GM13976 (cell line): ENCODE measurements at regions not wholly inside any gene's neighbourhood (a gene's known extent, or its start where the extent isn't known, plus 50 kb on each side); places are given as distances from the start of the nearest gene placed in this dataset.

Experiments used
- DNase-seq: peaks from one replicate; pipeline ENCODE4 v3.0.0; 2012; ENCODE audit warnings: low spot score
- CTCF ChIP-seq: IDR thresholded peaks from 2 replicates; pipeline ENCODE4 v1.5.1; 2012; ENCODE audit warnings: borderline replicate concordance, mild to moderate bottlenecking; ENCODE audit not compliant: insufficient read depth; ENCODE audit errors: extremely low read depth, missing control alignments, control extremely low read depth
- in situ Hi-C: fragments of 300-500 bp; cut with MboI; formaldehyde crosslinking; loops from one replicate; pipeline ENCODE4 v1.12.0; 2022; ENCODE audit warnings: low sequenced_read_pairs, mixed read lengths, inconsistent platforms; ENCODE audit not compliant: unreplicated experiment

GRCh38 chr3:154720921-154721320 is 290.9 kb upstream of the GPR149 start:
- DNase-seq: no peak
- in situ Hi-C loops: no loop called here
- no peak for TF ChIP-seq CTCF

GRCh38 chr3:154718053-154718452 is 288.1 kb upstream of the GPR149 start:
- no peak for DNase-seq
- no peak for TF ChIP-seq CTCF
- in situ Hi-C loops: no loop called here

- DNase-seq: no peak
Measured at GRCh38 chr3:154716170-154716569, 286.2 kb upstream of the GPR149 start.

GRCh38 chr3:154708554-154708953 is 278.6 kb upstream of the GPR149 start:
- in situ Hi-C loops: no loop called here
- no peak for DNase-seq
- TF ChIP-seq CTCF: no peak

More at GRCh38 chr3:154716170-154716569, 286.2 kb upstream of the GPR149 start:
- TF ChIP-seq CTCF: no peak
- in situ Hi-C loops: no loop called here

- in situ Hi-C loops: no loop called here
- TF ChIP-seq CTCF: no peak
- no peak for DNase-seq
Measured at GRCh38 chr3:154701055-154701454, 271.1 kb upstream of the GPR149 start.

- in situ Hi-C loops: no loop called here
- DNase-seq: no peak
- no peak for TF ChIP-seq CTCF
Measured at GRCh38 chr3:154690413-154690812, 260.4 kb upstream of the GPR149 start.

- no peak for TF ChIP-seq CTCF
- DNase-seq: no peak
- in situ Hi-C loops: no loop called here
Measured at GRCh38 chr3:154684440-154684839, 254.4 kb upstream of the GPR149 start.
